Prostate gland (tissue), 2 donors: ENCODE measurements at regions not wholly inside any gene's neighbourhood (a gene's known extent, or its start where the extent isn't known, plus 50 kb on each side); places are given as distances from the start of the nearest gene placed in this dataset.

ENCODE experiments used
- POLR2A ChIP-seq: fragments of 450-650 bp; IDR thresholded peaks from one replicate; pipeline ENCODE4 v1.6.1; 2016; ENCODE audit warnings: antibody characterized with exemption, mild to moderate bottlenecking
- TF ChIP-seq, protein P1 (sequence below), 4 experiments: fragments of 200-600 bp in 2 of 4; fragments of 450-650 bp in 2 of 4; sonication (generic) in 2 of 4; IDR thresholded peaks; 1 replicate in 3 of 4; 2 replicates in 1 of 4; pipeline ENCODE4 v1.5.1; 2016 to 2019; ENCODE audit warnings: antibody characterized with exemption in 4 of 4, mild to moderate bottlenecking in 2 of 4, moderate library complexity in 2 of 4

GRCh38 chr1:58977598-58977997 lies 193.8 kb upstream of the JUN start:
- TF ChIP-seq, protein P1, sequence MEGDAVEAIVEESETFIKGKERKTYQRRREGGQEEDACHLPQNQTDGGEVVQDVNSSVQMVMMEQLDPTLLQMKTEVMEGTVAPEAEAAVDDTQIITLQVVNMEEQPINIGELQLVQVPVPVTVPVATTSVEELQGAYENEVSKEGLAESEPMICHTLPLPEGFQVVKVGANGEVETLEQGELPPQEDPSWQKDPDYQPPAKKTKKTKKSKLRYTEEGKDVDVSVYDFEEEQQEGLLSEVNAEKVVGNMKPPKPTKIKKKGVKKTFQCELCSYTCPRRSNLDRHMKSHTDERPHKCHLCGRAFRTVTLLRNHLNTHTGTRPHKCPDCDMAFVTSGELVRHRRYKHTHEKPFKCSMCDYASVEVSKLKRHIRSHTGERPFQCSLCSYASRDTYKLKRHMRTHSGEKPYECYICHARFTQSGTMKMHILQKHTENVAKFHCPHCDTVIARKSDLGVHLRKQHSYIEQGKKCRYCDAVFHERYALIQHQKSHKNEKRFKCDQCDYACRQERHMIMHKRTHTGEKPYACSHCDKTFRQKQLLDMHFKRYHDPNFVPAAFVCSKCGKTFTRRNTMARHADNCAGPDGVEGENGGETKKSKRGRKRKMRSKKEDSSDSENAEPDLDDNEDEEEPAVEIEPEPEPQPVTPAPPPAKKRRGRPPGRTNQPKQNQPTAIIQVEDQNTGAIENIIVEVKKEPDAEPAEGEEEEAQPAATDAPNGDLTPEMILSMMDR (IDR thresholded peaks at IDR 0.05) = no peak
- no peak for TF ChIP-seq POLR2A
